Osteocyte (in vitro differentiated cells): ENCODE measurements at regions not wholly inside any gene's neighbourhood (a gene's known extent, or its start where the extent isn't known, plus 50 kb on each side); places are given as distances from the start of the nearest gene placed in this dataset.

Experiments
- DNase-seq: peaks from one replicate; pipeline ENCODE4 v3.0.0; 2021; ENCODE audit warnings: mixed read lengths; ENCODE audit not compliant: unreplicated experiment; ENCODE audit errors: extremely low spot score
- H3K27ac Mint-ChIP-seq: one replicate; pipeline ENCODE4 v1.8.0; 2021; ENCODE audit warnings: mild to moderate bottlenecking, mixed read lengths; ENCODE audit not compliant: unreplicated experiment
- H3K27me3 Mint-ChIP-seq: one replicate; pipeline ENCODE4 v1.8.0; 2021; ENCODE audit warnings: mixed read lengths; ENCODE audit not compliant: unreplicated experiment
- H3K36me3 Mint-ChIP-seq: one replicate; pipeline ENCODE4 v1.8.0; 2021; ENCODE audit warnings: mixed read lengths; ENCODE audit not compliant: unreplicated experiment
- H3K4me1 Mint-ChIP-seq: one replicate; pipeline ENCODE4 v1.8.0; 2021; ENCODE audit warnings: mixed read lengths; ENCODE audit not compliant: unreplicated experiment
- H3K4me3 Mint-ChIP-seq: one replicate; pipeline ENCODE4 v1.8.0; 2021; ENCODE audit warnings: mild to moderate bottlenecking, moderate library complexity, mixed read lengths; ENCODE audit not compliant: unreplicated experiment
- H3K9me3 Mint-ChIP-seq: one replicate; pipeline ENCODE4 v1.8.0; 2021; ENCODE audit warnings: mixed read lengths; ENCODE audit not compliant: unreplicated experiment
- TF ChIP-seq, protein P1 (sequence below): fragments of 200-600 bp; sonication (generic); IDR thresholded peaks from 2 replicates; pipeline ENCODE4 v1.5.0; 2021; ENCODE audit warnings: antibody characterized with exemption, mild to moderate bottlenecking, moderate library complexity

- no peak for DNase-seq
- H3K36me3 Mint-ChIP-seq = no peaks in the 10 kb centered on the region
- peaks cover 4% of the 10 kb centered on the region for H3K9me3 Mint-ChIP-seq
- no peak overlapping the region for H3K27ac Mint-ChIP-seq
- no peak overlapping the region for H3K4me3 Mint-ChIP-seq
- H3K4me1 Mint-ChIP-seq = no peaks in the 10 kb centered on the region
- TF ChIP-seq, protein P1, sequence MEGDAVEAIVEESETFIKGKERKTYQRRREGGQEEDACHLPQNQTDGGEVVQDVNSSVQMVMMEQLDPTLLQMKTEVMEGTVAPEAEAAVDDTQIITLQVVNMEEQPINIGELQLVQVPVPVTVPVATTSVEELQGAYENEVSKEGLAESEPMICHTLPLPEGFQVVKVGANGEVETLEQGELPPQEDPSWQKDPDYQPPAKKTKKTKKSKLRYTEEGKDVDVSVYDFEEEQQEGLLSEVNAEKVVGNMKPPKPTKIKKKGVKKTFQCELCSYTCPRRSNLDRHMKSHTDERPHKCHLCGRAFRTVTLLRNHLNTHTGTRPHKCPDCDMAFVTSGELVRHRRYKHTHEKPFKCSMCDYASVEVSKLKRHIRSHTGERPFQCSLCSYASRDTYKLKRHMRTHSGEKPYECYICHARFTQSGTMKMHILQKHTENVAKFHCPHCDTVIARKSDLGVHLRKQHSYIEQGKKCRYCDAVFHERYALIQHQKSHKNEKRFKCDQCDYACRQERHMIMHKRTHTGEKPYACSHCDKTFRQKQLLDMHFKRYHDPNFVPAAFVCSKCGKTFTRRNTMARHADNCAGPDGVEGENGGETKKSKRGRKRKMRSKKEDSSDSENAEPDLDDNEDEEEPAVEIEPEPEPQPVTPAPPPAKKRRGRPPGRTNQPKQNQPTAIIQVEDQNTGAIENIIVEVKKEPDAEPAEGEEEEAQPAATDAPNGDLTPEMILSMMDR = no peak
- peaks cover 16% of the 10 kb centered on the region for H3K27me3 Mint-ChIP-seq
Measured at GRCh38 chr6:8879334-8879733, 444.0 kb upstream of the SLC35B3 start.

DNA sequence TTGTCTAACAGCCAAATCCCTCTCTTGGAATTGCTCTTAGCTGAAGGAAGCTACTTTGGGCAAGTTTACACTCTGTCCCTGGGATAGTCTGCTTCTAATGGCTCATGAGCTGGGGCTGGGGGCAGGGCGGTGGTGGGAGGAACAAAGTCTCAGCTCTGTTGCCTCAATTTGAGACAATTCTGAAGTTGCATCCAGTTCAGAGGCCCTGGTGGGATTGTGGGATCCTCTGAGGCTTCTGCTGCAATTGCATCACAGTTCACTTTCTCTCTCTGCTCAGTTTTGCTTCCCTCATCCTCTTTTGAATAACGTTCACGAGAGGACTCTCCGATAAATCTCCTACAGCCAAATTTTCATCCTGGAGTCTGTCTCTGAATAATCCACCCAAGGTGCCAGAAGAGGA is 440.6 kb upstream of the SLC35B3 start:
- Mint-ChIP-seq H3K36me3 (no peaks in the 10 kb centered on the region), H3K4me1 (no peaks in the 10 kb centered on the region), H3K27me3 (peaks cover 20% of the 10 kb centered on the region), H3K27ac (no peak overlapping the region), H3K9me3 (no peaks in the 10 kb centered on the region), H3K4me3 (no peak overlapping the region)
- no peak for DNase-seq
- TF ChIP-seq, protein P1 = no peak

DNA sequence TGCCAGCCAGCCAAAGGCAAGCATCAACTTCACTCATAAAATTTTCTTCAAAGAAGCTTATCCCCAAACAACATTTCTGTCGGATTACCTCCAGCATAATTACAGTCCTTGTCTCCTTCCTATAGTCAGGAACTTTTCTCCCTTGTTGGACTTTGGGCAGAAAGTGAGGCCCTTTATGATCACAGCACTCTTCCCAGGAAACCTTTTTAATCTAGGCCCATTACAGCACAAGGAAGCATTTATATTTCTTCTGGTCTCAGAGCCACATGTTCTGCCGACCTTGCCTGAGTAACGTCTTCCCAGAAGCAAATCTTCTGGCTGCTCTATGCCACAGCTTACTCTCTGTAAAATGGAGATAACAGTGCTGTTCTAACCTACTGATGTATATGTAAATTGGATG is 437.2 kb upstream of the SLC35B3 start:
- Mint-ChIP-seq H3K27ac (no peak overlapping the region), H3K36me3 (no peaks in the 10 kb centered on the region), H3K27me3 (peaks cover 17% of the 10 kb centered on the region), H3K9me3 (no peaks in the 10 kb centered on the region), H3K4me3 (no peak overlapping the region), H3K4me1 (no peaks in the 10 kb centered on the region)
- TF ChIP-seq, protein P1 = no peak
- DNase-seq = no peak

GRCh38 chr6:8865451-8865850 is 430.1 kb upstream of the SLC35B3 start:
- no peak for DNase-seq
- peaks cover 5% of the 10 kb centered on the region for H3K27me3 Mint-ChIP-seq
- no peaks in the 10 kb centered on the region for H3K9me3 Mint-ChIP-seq
- peaks cover 1% of the 10 kb centered on the region for H3K4me1 Mint-ChIP-seq
- H3K4me3 Mint-ChIP-seq = no peak overlapping the region
- TF ChIP-seq, protein P1 = no peak
- H3K36me3 Mint-ChIP-seq = no peaks in the 10 kb centered on the region
- H3K27ac Mint-ChIP-seq = no peak overlapping the region

DNA sequence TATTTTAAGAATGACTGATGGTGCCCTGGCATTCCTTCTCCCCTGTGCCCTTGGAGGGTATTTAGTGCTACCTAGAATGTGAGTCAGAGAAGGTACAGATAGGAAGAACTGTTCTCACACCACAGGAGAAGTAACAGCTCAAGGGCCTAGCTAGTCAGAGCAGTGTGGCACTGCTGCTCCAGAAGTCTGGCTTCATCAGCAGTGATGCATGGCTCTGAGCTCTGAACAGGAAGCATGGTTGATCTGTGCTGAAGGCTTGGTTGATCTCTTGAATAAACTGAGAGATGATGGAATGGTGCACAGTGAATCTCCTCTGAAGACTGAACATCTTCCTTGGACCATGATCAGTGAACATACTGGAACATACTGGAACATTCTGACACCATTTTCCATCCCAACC is 425.3 kb upstream of the SLC35B3 start:
- TF ChIP-seq, protein P1 = no peak
- Mint-ChIP-seq H3K4me1 (peaks cover 25% of the 10 kb centered on the region), H3K27me3 (no peaks in the 10 kb centered on the region), H3K27ac (no peak overlapping the region), H3K4me3 (no peak overlapping the region), H3K36me3 (no peaks in the 10 kb centered on the region), H3K9me3 (no peaks in the 10 kb centered on the region)
- no peak for DNase-seq
